ENCODE measurements at regions not wholly inside any gene's neighbourhood (a gene's known extent, or its start where the extent isn't known, plus 50 kb on each side); places are given as distances from the start of the nearest gene placed in this dataset.

DNA sequence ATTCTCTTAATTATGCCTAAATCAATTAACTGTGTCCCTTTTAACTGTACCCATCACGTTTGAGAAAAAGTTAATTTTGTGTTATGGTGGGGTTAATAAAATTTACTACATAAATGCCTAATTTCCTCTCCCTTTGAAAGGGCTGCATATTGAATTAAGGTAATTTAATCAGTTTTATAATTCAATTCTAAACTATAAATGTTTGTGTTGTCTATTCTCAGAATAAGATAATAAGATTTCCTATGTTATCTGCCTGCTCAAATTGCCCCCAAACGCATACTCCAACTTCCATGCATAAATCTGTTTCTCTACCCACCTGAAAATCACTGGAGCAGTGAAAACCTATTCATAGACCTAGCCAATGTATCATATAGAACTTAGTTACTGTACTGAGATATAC lies 1716.1 kb downstream of the SI start:
- TF ChIP-seq, protein P1, sequence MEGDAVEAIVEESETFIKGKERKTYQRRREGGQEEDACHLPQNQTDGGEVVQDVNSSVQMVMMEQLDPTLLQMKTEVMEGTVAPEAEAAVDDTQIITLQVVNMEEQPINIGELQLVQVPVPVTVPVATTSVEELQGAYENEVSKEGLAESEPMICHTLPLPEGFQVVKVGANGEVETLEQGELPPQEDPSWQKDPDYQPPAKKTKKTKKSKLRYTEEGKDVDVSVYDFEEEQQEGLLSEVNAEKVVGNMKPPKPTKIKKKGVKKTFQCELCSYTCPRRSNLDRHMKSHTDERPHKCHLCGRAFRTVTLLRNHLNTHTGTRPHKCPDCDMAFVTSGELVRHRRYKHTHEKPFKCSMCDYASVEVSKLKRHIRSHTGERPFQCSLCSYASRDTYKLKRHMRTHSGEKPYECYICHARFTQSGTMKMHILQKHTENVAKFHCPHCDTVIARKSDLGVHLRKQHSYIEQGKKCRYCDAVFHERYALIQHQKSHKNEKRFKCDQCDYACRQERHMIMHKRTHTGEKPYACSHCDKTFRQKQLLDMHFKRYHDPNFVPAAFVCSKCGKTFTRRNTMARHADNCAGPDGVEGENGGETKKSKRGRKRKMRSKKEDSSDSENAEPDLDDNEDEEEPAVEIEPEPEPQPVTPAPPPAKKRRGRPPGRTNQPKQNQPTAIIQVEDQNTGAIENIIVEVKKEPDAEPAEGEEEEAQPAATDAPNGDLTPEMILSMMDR (conservative IDR thresholded peaks at IDR 0.05 in 1 of 2, IDR thresholded peaks at IDR 0.05 in 1 of 2; ENCODE audit: low read depth in 1 of 2, low read length in 2 of 2), result no peak
- no peak for TF ChIP-seq EZH2 (IDR thresholded peaks at IDR 0.05; ENCODE audit: low read length, missing control alignments)
